ENCODE measurements at regions not wholly inside any gene's neighbourhood (a gene's known extent, or its start where the extent isn't known, plus 50 kb on each side); places are given as distances from the start of the nearest gene placed in this dataset.

DNA sequence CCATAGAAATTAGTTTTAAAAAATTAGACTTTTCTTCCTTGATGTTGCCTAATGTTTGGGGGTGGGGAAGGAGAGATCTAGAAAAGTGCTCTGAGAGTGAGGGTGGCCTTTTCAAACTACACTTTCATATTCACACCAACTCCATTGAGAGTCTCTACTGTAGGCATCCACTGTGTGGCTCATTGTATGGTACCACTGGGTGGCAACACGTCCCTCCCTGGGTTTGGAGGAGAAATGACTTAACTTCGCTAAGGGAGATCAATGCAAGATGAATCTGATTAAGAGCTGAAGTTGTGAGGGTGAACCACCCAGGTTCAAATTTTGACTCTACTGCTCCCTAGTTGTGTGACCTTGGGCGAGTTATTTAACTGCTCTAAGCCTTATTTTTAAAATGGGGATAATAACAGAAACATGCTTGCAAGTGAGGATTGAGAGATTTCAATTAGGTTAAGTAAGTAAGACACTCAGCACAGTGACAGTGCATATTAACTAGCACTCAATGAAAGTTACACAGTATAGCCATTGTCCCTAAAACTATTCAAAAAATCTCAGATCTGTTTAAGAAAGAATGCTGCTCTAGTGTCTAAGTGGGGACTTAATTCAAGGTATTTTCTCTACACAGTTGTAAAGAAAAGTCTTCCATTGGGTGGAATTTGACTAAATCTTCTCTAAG lies 193.5 kb upstream of the CNR1 start:
- Histone ChIP-seq H3K4me3 (replicated peaks; ENCODE audit: insufficient read depth, low read length) (no peak overlapping the region), H3K27me3 (ENCODE audit: insufficient read depth, poor library complexity, severe bottlenecking) (no peaks in the 10 kb centered on the region), H3K27ac (replicated peaks) (no peak overlapping the region)
- no peak for DNase-seq (ENCODE audit: low read depth in 1 of 2, low spot score in 1 of 2)
- TF ChIP-seq, protein P1, sequence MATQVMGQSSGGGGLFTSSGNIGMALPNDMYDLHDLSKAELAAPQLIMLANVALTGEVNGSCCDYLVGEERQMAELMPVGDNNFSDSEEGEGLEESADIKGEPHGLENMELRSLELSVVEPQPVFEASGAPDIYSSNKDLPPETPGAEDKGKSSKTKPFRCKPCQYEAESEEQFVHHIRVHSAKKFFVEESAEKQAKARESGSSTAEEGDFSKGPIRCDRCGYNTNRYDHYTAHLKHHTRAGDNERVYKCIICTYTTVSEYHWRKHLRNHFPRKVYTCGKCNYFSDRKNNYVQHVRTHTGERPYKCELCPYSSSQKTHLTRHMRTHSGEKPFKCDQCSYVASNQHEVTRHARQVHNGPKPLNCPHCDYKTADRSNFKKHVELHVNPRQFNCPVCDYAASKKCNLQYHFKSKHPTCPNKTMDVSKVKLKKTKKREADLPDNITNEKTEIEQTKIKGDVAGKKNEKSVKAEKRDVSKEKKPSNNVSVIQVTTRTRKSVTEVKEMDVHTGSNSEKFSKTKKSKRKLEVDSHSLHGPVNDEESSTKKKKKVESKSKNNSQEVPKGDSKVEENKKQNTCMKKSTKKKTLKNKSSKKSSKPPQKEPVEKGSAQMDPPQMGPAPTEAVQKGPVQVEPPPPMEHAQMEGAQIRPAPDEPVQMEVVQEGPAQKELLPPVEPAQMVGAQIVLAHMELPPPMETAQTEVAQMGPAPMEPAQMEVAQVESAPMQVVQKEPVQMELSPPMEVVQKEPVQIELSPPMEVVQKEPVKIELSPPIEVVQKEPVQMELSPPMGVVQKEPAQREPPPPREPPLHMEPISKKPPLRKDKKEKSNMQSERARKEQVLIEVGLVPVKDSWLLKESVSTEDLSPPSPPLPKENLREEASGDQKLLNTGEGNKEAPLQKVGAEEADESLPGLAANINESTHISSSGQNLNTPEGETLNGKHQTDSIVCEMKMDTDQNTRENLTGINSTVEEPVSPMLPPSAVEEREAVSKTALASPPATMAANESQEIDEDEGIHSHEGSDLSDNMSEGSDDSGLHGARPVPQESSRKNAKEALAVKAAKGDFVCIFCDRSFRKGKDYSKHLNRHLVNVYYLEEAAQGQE (IDR thresholded peaks at IDR 0.05; ENCODE audit: insufficient replicate concordance, low read depth) = no peak
- no peak for TF ChIP-seq POLR2AphosphoS5 (IDR thresholded peaks at IDR 0.05; ENCODE audit: low read depth)
- no peak for TF ChIP-seq GABPA (IDR thresholded peaks at IDR 0.05; ENCODE audit: low read depth)
- TF ChIP-seq SPI1 (IDR thresholded peaks at IDR 0.05; ENCODE audit: borderline replicate concordance, low read depth) = no peak
- no peak for TF ChIP-seq CTCF (IDR thresholded peaks at IDR 0.05; ENCODE audit: insufficient read depth, low read length)

- DNase-seq (ENCODE audit: low read depth in 1 of 2, low spot score in 1 of 2) = no peak
- no peak for TF ChIP-seq CTCF (IDR thresholded peaks at IDR 0.05; ENCODE audit: insufficient read depth, low read length)
- TF ChIP-seq GABPA (IDR thresholded peaks at IDR 0.05; ENCODE audit: low read depth) = no peak
- TF ChIP-seq POLR2AphosphoS5 (IDR thresholded peaks at IDR 0.05; ENCODE audit: low read depth) = no peak
- TF ChIP-seq, protein P1 (IDR thresholded peaks at IDR 0.05; ENCODE audit: insufficient replicate concordance, low read depth) = no peak
- no peak for TF ChIP-seq SPI1 (IDR thresholded peaks at IDR 0.05; ENCODE audit: borderline replicate concordance, low read depth)
- H3K27me3 ChIP-seq (ENCODE audit: insufficient read depth, poor library complexity, severe bottlenecking) = no peaks in the 10 kb centered on the region
- no peak overlapping the region for H3K4me3 ChIP-seq (replicated peaks; ENCODE audit: insufficient read depth, low read length)
- no peak overlapping the region for H3K27ac ChIP-seq (replicated peaks)
Measured at GRCh38 chr6:88358846-88359245, 192.7 kb upstream of the CNR1 start.

GRCh38 chr6:88349511-88349910 lies 183.4 kb upstream of the CNR1 start:
- peaks cover 2% of the 10 kb centered on the region for H3K27me3 ChIP-seq (ENCODE audit: insufficient read depth, poor library complexity, severe bottlenecking)
- TF ChIP-seq SPI1 (IDR thresholded peaks at IDR 0.05; ENCODE audit: borderline replicate concordance, low read depth) (no peak), GABPA (IDR thresholded peaks at IDR 0.05; ENCODE audit: low read depth) (no peak), CTCF (IDR thresholded peaks at IDR 0.05; ENCODE audit: insufficient read depth, low read length) (no peak), POLR2AphosphoS5 (IDR thresholded peaks at IDR 0.05; ENCODE audit: low read depth) (no peak)
- TF ChIP-seq, protein P1 (IDR thresholded peaks at IDR 0.05; ENCODE audit: insufficient replicate concordance, low read depth) = no peak
- DNase-seq (ENCODE audit: low read depth in 1 of 2, low spot score in 1 of 2) = no peak
- no peak overlapping the region for H3K27ac ChIP-seq (replicated peaks)
- H3K4me3 ChIP-seq (replicated peaks; ENCODE audit: insufficient read depth, low read length) = no peak overlapping the region
